Keratinocyte (primary cell): ENCODE measurements at regions not wholly inside any gene's neighbourhood (a gene's known extent, or its start where the extent isn't known, plus 50 kb on each side); places are given as distances from the start of the nearest gene placed in this dataset.
A peak's percentile ranks its signal among the peaks of the same experiment; 100 is the strongest.

Experiments
- DNase-seq: peaks from one replicate; pipeline ENCODE4 v3.0.0-alpha.2; 2011; ENCODE audit warnings: low read depth, missing footprints, low spot score
- FAIRE-seq: peaks from 2 replicates; lab custom pipeline; 2011; peaks lifted over from hg19 to GRCh38; lab: Jason Lieb, UNC
- H2AFZ ChIP-seq: 2 replicates; pipeline ENCODE4 v1.6.0; 2012; ENCODE audit warnings: low read length, control low read depth, inconsistent platforms; ENCODE audit not compliant: control insufficient read depth
- H3K27ac ChIP-seq: 2 replicates; pipeline ENCODE4 v1.5.1; 2011; ENCODE audit warnings: low read length; ENCODE audit not compliant: control insufficient read depth, insufficient read depth
- H3K27me3 ChIP-seq: 3 replicates; pipeline ENCODE4 v1.6.0; 2011; ENCODE audit warnings: low read length; ENCODE audit not compliant: control insufficient read depth, insufficient read depth; ENCODE audit errors: extremely low read depth
- H3K36me3 ChIP-seq, 2 experiments: 2 replicates in 1 of 2; 3 replicates in 1 of 2; pipeline ENCODE4 v1.5.1; 2011; ENCODE audit warnings: low read length in 2 of 2, mild to moderate bottlenecking in 1 of 2; ENCODE audit not compliant: control insufficient read depth in 2 of 2, insufficient read depth in 2 of 2; ENCODE audit errors: extremely low read depth in 1 of 2
- H3K4me1 ChIP-seq: 3 replicates; pipeline ENCODE4 v1.5.1; 2011; ENCODE audit warnings: low read length; ENCODE audit not compliant: control insufficient read depth, insufficient read depth; ENCODE audit errors: extremely low read depth
- H3K4me2 ChIP-seq: 3 replicates; pipeline ENCODE4 v1.6.0; 2011; ENCODE audit warnings: low read depth, low read length; ENCODE audit not compliant: control insufficient read depth, insufficient read depth; ENCODE audit errors: extremely low read depth
- H3K4me3 ChIP-seq, 3 experiments: fragments of 200-600 bp in 1 of 3; sonication (generic) in 1 of 3; 2 replicates in 2 of 3; 3 replicates in 1 of 3; pipeline ENCODE4 v1.5.1; 2011 to 2016; ENCODE audit warnings: low read length in 3 of 3, mild to moderate bottlenecking in 3 of 3, control low read depth in 2 of 3, inconsistent platforms in 1 of 3, low read depth in 1 of 3, mixed read lengths in 1 of 3, mixed run types in 1 of 3, moderate library complexity in 1 of 3; ENCODE audit not compliant: control insufficient read depth in 2 of 3, insufficient read depth in 2 of 3; ENCODE audit errors: extremely low read depth in 1 of 3
- H3K79me2 ChIP-seq: 2 replicates; pipeline ENCODE4 v1.6.0; 2012; ENCODE audit warnings: low read length; ENCODE audit not compliant: control insufficient read depth, insufficient read depth
- H3K9ac ChIP-seq: 3 replicates; pipeline ENCODE4 v1.6.0; 2011; ENCODE audit warnings: low read length; ENCODE audit not compliant: control insufficient read depth, insufficient read depth; ENCODE audit errors: extremely low read depth
- H3K9me1 ChIP-seq: 3 replicates; pipeline ENCODE4 v1.6.0; 2011; ENCODE audit warnings: low read length; ENCODE audit not compliant: control insufficient read depth, insufficient read depth; ENCODE audit errors: extremely low read depth
- H3K9me3 ChIP-seq: 2 replicates; pipeline ENCODE4 v1.5.1; 2012; ENCODE audit warnings: low read depth, low read length; ENCODE audit not compliant: control insufficient read depth
- H4K20me1 ChIP-seq: 3 replicates; pipeline ENCODE4 v1.6.0; 2011; ENCODE audit warnings: low read length; ENCODE audit not compliant: control insufficient read depth, insufficient read depth; ENCODE audit errors: extremely low read depth
- CTCF ChIP-seq, 3 experiments: IDR thresholded peaks in 1 of 3; conservative IDR thresholded peaks in 1 of 3; optimal IDR thresholded peaks in 1 of 3; 2 replicates in 2 of 3; 3 replicates in 1 of 3; pipeline versions ENCODE3 to v1.5.1; 2011; ENCODE audit warnings: low read length in 3 of 3, mild to moderate bottlenecking in 3 of 3, moderate library complexity in 2 of 3, control low read depth in 1 of 3, inconsistent platforms in 1 of 3; ENCODE audit not compliant: insufficient read depth in 2 of 3; ENCODE audit errors: extremely low read depth in 1 of 3
- EZH2 ChIP-seq: IDR thresholded peaks from one replicate; pipeline ENCODE4 v1.6.1; 2012; ENCODE audit warnings: inconsistent platforms, mild to moderate bottlenecking, low read length, moderate library complexity
- dilution Hi-C: fragments of 300-500 bp; cut with MboI; formaldehyde crosslinking; loops from one replicate; pipeline ENCODE4 v1.7.0; 2020; ENCODE audit warnings: low sequenced_read_pairs; ENCODE audit not compliant: extremely low pct_ligation_motif_present

GRCh38 chr5:98415663-98416062 lies 357.8 kb upstream of the RGMB start:
- dilution Hi-C loops: no loop called here
- no peaks in the 10 kb centered on the region for H3K79me2 ChIP-seq
- FAIRE-seq (peak; percentile 72), DNase-seq (peak; percentile 13)
- H2AFZ ChIP-seq: no peak overlapping the region
- H3K9me3 ChIP-seq: no peaks in the 10 kb centered on the region
- peak overlapping the region; percentile 87 for H3K27ac ChIP-seq
- H3K9me1 ChIP-seq: no peaks in the 10 kb centered on the region
- H3K4me3 ChIP-seq: peak overlapping the region in 1 of 3 experiments; percentile 2
- H3K4me2 ChIP-seq: peak overlapping the region; percentile 18
- H3K9ac ChIP-seq: peak overlapping the region; percentile 30
- H3K36me3 ChIP-seq: no peaks in the 10 kb centered on the region
- H3K27me3 ChIP-seq: no peaks in the 10 kb centered on the region
- TF ChIP-seq CTCF (optimal IDR thresholded peaks at IDR 0.05 in 1 of 3, IDR thresholded peaks at IDR 0.05 in 1 of 3, conservative IDR thresholded peaks at IDR 0.05 in 1 of 3; ENCODE audit: extremely low read depth in 1 of 3, insufficient read depth in 2 of 3, low read length in 3 of 3) (no peak), EZH2 (no peak)
- peaks cover 36% of the 10 kb centered on the region for H3K4me1 ChIP-seq
- H4K20me1 ChIP-seq: no peaks in the 10 kb centered on the region

DNA sequence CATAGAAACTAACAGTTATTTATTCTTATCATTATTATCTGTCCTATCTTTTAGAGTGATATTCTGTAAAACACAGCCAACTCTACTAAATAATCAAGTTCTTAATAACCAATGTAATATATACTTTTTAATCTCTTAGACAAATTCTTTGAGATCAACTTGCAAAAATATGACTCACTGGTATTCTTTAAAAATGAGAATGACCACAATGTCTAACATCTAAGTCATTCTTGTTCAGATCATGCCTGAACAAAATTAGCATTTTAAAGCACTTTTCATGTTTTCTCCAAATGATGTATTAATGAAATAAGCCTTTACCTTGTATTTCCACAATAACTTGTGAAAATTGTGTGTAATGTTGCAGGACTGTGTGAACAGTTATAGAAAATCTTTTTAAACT lies 356.9 kb upstream of the RGMB start:
- no peak for FAIRE-seq
- TF ChIP-seq CTCF (optimal IDR thresholded peaks at IDR 0.05 in 1 of 3, IDR thresholded peaks at IDR 0.05 in 1 of 3, conservative IDR thresholded peaks at IDR 0.05 in 1 of 3; ENCODE audit: extremely low read depth in 1 of 3, insufficient read depth in 2 of 3, low read length in 3 of 3): no peak
- TF ChIP-seq EZH2: no peak
- no peaks in the 10 kb centered on the region for H4K20me1 ChIP-seq
- peak overlapping the region; percentile 42 for H2AFZ ChIP-seq
- H3K9ac ChIP-seq: no peak overlapping the region
- no peaks in the 10 kb centered on the region for H3K79me2 ChIP-seq
- no peaks in the 10 kb centered on the region for H3K9me1 ChIP-seq
- H3K27ac ChIP-seq: peak overlapping the region; percentile 87
- H3K27me3 ChIP-seq: no peaks in the 10 kb centered on the region
- dilution Hi-C loops: no loop called here
- peak overlapping the region; percentile 62 for H3K4me2 ChIP-seq
- H3K4me3 ChIP-seq: peak overlapping the region in 1 of 3 experiments; percentile 27
- H3K9me3 ChIP-seq: no peaks in the 10 kb centered on the region
- peaks cover 36% of the 10 kb centered on the region for H3K4me1 ChIP-seq
- DNase-seq: peak; percentile 32
- H3K36me3 ChIP-seq: no peaks in the 10 kb centered on the region
